Activated naive CD8-positive, alpha-beta T cell treated with anti-CD3 and anti-CD28 coated beads, Interleukin-2, amount 10 ng/mL, durations not matched to agents 7 days and 5 days (primary cell): ENCODE measurements at regions not wholly inside any gene's neighbourhood (a gene's known extent, or its start where the extent isn't known, plus 50 kb on each side); places are given as distances from the start of the nearest gene placed in this dataset.
"Not testable (repeated sequence)": the region's sequence is repeated elsewhere in the genome, so short reads cannot be mapped to it uniquely, and the experiment has no call there.

Experiments
- ATAC-seq: fragments of 150-1000 bp; cut with Tn5 transposase; one replicate; pipeline ENCODE4 v1.10.0; 2021; ENCODE audit warnings: low read depth, moderate library complexity
- POLR2A ChIA-PET: fragments of 350-600 bp; sonication (Branson Sonifier 250); formaldehyde crosslinking; loops from one replicate; lab custom pipeline; 2021; ENCODE audit warnings: antibody characterized with exemption; lab: Charles Lee
- DNase-seq: peaks from one replicate; pipeline ENCODE4 v3.0.0; 2021
- H3K27ac Mint-ChIP-seq: one replicate; pipeline ENCODE4 v1.8.0; 2022; ENCODE audit warnings: mild to moderate bottlenecking, mixed read lengths
- H3K27me3 Mint-ChIP-seq: one replicate; pipeline ENCODE4 v1.8.0; 2022; ENCODE audit warnings: mild to moderate bottlenecking, moderate library complexity, mixed read lengths
- H3K36me3 Mint-ChIP-seq: one replicate; pipeline ENCODE4 v1.8.0; 2021; ENCODE audit warnings: mild to moderate bottlenecking, mixed read lengths
- H3K4me1 Mint-ChIP-seq: one replicate; pipeline ENCODE4 v1.8.0; 2021; ENCODE audit warnings: mixed read lengths
- H3K4me3 Mint-ChIP-seq: one replicate; pipeline ENCODE4 v1.8.0; 2022; ENCODE audit warnings: mild to moderate bottlenecking, moderate library complexity, mixed read lengths
- H3K9me3 Mint-ChIP-seq: one replicate; pipeline ENCODE4 v1.8.0; 2021; ENCODE audit warnings: mixed read lengths

- no peak overlapping the region for H3K4me3 Mint-ChIP-seq
- no peaks in the 10 kb centered on the region for H3K27me3 Mint-ChIP-seq
- DNase-seq (no peak), ATAC-seq (no peak)
- H3K9me3 Mint-ChIP-seq, result no peaks in the 10 kb centered on the region
- no peaks in the 10 kb centered on the region for H3K36me3 Mint-ChIP-seq
- no peak overlapping the region for H3K27ac Mint-ChIP-seq
- H3K4me1 Mint-ChIP-seq, result no peaks in the 10 kb centered on the region
- POLR2A ChIA-PET, result no interaction called here
These were observed 143.9 kb downstream of the DMRTA1 start for GRCh38 chr9:22590336-22591033.

GRCh38 chr9:22595805-22596204 is 149.2 kb downstream of the DMRTA1 start:
- ATAC-seq, result no peak
- H3K27ac Mint-ChIP-seq, result no peak overlapping the region
- H3K4me3 Mint-ChIP-seq, result no peak overlapping the region
- no peaks in the 10 kb centered on the region for H3K9me3 Mint-ChIP-seq
- POLR2A ChIA-PET, result no interaction called here
- no peaks in the 10 kb centered on the region for H3K27me3 Mint-ChIP-seq
- H3K36me3 Mint-ChIP-seq, result no peaks in the 10 kb centered on the region
- no peaks in the 10 kb centered on the region for H3K4me1 Mint-ChIP-seq
- no peak for DNase-seq

- POLR2A ChIA-PET, result no interaction called here
These were observed 170.5 kb downstream of the DMRTA1 start for GRCh38 chr9:22617156-22617555.

GRCh38 chr9:22622815-22623214 is 176.2 kb downstream of the DMRTA1 start:
- no peak for ATAC-seq
- Mint-ChIP-seq H3K27ac (no peak overlapping the region), H3K4me3 (no peak overlapping the region), H3K9me3 (peaks cover 2% of the 10 kb centered on the region), H3K27me3 (no peaks in the 10 kb centered on the region), H3K4me1 (no peaks in the 10 kb centered on the region), H3K36me3 (no peaks in the 10 kb centered on the region)
- POLR2A ChIA-PET, result no interaction called here
- DNase-seq, result no peak

More at GRCh38 chr9:22617156-22617555, 170.5 kb downstream of the DMRTA1 start:
- DNase-seq, result no peak
- H3K36me3 Mint-ChIP-seq, result no peaks in the 10 kb centered on the region
- H3K9me3 Mint-ChIP-seq, result peaks cover 8% of the 10 kb centered on the region
- ATAC-seq, result no peak
- no peaks in the 10 kb centered on the region for H3K4me1 Mint-ChIP-seq
- no peaks in the 10 kb centered on the region for H3K27me3 Mint-ChIP-seq
- no peak overlapping the region for H3K4me3 Mint-ChIP-seq
- H3K27ac Mint-ChIP-seq, result no peak overlapping the region

- POLR2A ChIA-PET, result no interaction called here
- no peak for ATAC-seq
- H3K36me3 Mint-ChIP-seq, result no peaks in the 10 kb centered on the region
These were observed 176.6 kb downstream of the DMRTA1 start for GRCh38 chr9:22623236-22623635.

GRCh38 chr9:22625540-22625939 is 178.9 kb downstream of the DMRTA1 start:
- Mint-ChIP-seq H3K36me3 (no peaks in the 10 kb centered on the region), H3K4me1 (no peaks in the 10 kb centered on the region), H3K4me3 (no peak overlapping the region), H3K27me3 (no peaks in the 10 kb centered on the region), H3K9me3 (peaks cover 6% of the 10 kb centered on the region), H3K27ac (no peak overlapping the region)
- no peak for ATAC-seq
- DNase-seq, result no peak
- POLR2A ChIA-PET, result no interaction called here

More at GRCh38 chr9:22623236-22623635, 176.6 kb downstream of the DMRTA1 start:
- no peak for DNase-seq
- H3K27ac Mint-ChIP-seq, result no peak overlapping the region
- H3K9me3 Mint-ChIP-seq, result peaks cover 2% of the 10 kb centered on the region
- H3K4me3 Mint-ChIP-seq, result no peak overlapping the region
- H3K4me1 Mint-ChIP-seq, result no peaks in the 10 kb centered on the region
- no peaks in the 10 kb centered on the region for H3K27me3 Mint-ChIP-seq

GRCh38 chr9:22643541-22643940 is 196.9 kb downstream of the DMRTA1 start:
- H3K36me3 Mint-ChIP-seq, result no peaks in the 10 kb centered on the region
- POLR2A ChIA-PET, result no interaction called here
- no peaks in the 10 kb centered on the region for H3K4me1 Mint-ChIP-seq
- H3K27ac Mint-ChIP-seq, result no peak overlapping the region
- no peak for DNase-seq
- H3K9me3 Mint-ChIP-seq, result no peaks in the 10 kb centered on the region
- no peaks in the 10 kb centered on the region for H3K27me3 Mint-ChIP-seq
- no peak for ATAC-seq
- no peak overlapping the region for H3K4me3 Mint-ChIP-seq

GRCh38 chr9:22645893-22646292 is 199.3 kb downstream of the DMRTA1 start:
- ATAC-seq (no peak), DNase-seq (no peak)
- no peaks in the 10 kb centered on the region for H3K9me3 Mint-ChIP-seq
- POLR2A ChIA-PET, result no interaction called here
- H3K36me3 Mint-ChIP-seq, result no peaks in the 10 kb centered on the region
- H3K27ac Mint-ChIP-seq, result no peak overlapping the region
- no peaks in the 10 kb centered on the region for H3K4me1 Mint-ChIP-seq
- H3K4me3 Mint-ChIP-seq, result no peak overlapping the region
- H3K27me3 Mint-ChIP-seq, result no peaks in the 10 kb centered on the region

GRCh38 chr9:22649384-22649783 is 202.8 kb downstream of the DMRTA1 start:
- ATAC-seq, result no peak
- H3K4me3 Mint-ChIP-seq, result no peak overlapping the region
- POLR2A ChIA-PET, result no interaction called here
- no peak for DNase-seq
- H3K36me3 Mint-ChIP-seq, result no peaks in the 10 kb centered on the region
- H3K4me1 Mint-ChIP-seq, result no peaks in the 10 kb centered on the region
- H3K27ac Mint-ChIP-seq, result no peak overlapping the region
- no peaks in the 10 kb centered on the region for H3K9me3 Mint-ChIP-seq
- no peaks in the 10 kb centered on the region for H3K27me3 Mint-ChIP-seq

GRCh38 chr9:22650145-22650544 is 203.5 kb downstream of the DMRTA1 start:
- ATAC-seq, result no peak
- DNase-seq, result no peak
- Mint-ChIP-seq H3K4me3 (no peak overlapping the region), H3K36me3 (no peaks in the 10 kb centered on the region), H3K27ac (no peak overlapping the region), H3K27me3 (no peaks in the 10 kb centered on the region), H3K4me1 (no peaks in the 10 kb centered on the region), H3K9me3 (no peaks in the 10 kb centered on the region)
- POLR2A ChIA-PET, result no interaction called here

- no peak overlapping the region for H3K27ac Mint-ChIP-seq
- ATAC-seq, result no peak
- no peaks in the 10 kb centered on the region for H3K27me3 Mint-ChIP-seq
These were observed 204.3 kb downstream of the DMRTA1 start for GRCh38 chr9:22650946-22651345.

GRCh38 chr9:22654833-22655232 is 208.2 kb downstream of the DMRTA1 start:
- ATAC-seq, result no peak

More at GRCh38 chr9:22650946-22651345, 204.3 kb downstream of the DMRTA1 start:
- no peak for DNase-seq
- no peaks in the 10 kb centered on the region for H3K36me3 Mint-ChIP-seq
- no peak overlapping the region for H3K4me3 Mint-ChIP-seq
- no peaks in the 10 kb centered on the region for H3K9me3 Mint-ChIP-seq
- no peaks in the 10 kb centered on the region for H3K4me1 Mint-ChIP-seq
- POLR2A ChIA-PET, result no interaction called here

GRCh38 chr9:22657713-22658112 is 211.1 kb downstream of the DMRTA1 start:
- Mint-ChIP-seq H3K27ac (no peak overlapping the region), H3K27me3 (no peaks in the 10 kb centered on the region), H3K4me1 (no peaks in the 10 kb centered on the region), H3K36me3 (no peaks in the 10 kb centered on the region), H3K9me3 (no peaks in the 10 kb centered on the region), H3K4me3 (no peak overlapping the region)
- POLR2A ChIA-PET, result no interaction called here
- DNase-seq, result no peak
- no peak for ATAC-seq

More at GRCh38 chr9:22654833-22655232, 208.2 kb downstream of the DMRTA1 start:
- Mint-ChIP-seq H3K36me3 (no peaks in the 10 kb centered on the region), H3K9me3 (no peaks in the 10 kb centered on the region), H3K4me3 (no peak overlapping the region), H3K27me3 (no peaks in the 10 kb centered on the region), H3K4me1 (no peaks in the 10 kb centered on the region), H3K27ac (no peak overlapping the region)
- DNase-seq, result no peak
- POLR2A ChIA-PET, result no interaction called here

- H3K36me3 Mint-ChIP-seq, H3K4me3 Mint-ChIP-seq, H3K9me3 Mint-ChIP-seq, ATAC-seq, DNase-seq, H3K4me1 Mint-ChIP-seq, POLR2A ChIA-PET, H3K27ac Mint-ChIP-seq, H3K27me3 Mint-ChIP-seq: not testable (repeated sequence)
These were observed 211.9 kb downstream of the DMRTA1 start for GRCh38 chr9:22658484-22658883.
